ENCODE measurements at regions not wholly inside any gene's neighbourhood (a gene's known extent, or its start where the extent isn't known, plus 50 kb on each side); places are given as distances from the start of the nearest gene placed in this dataset.

DNA sequence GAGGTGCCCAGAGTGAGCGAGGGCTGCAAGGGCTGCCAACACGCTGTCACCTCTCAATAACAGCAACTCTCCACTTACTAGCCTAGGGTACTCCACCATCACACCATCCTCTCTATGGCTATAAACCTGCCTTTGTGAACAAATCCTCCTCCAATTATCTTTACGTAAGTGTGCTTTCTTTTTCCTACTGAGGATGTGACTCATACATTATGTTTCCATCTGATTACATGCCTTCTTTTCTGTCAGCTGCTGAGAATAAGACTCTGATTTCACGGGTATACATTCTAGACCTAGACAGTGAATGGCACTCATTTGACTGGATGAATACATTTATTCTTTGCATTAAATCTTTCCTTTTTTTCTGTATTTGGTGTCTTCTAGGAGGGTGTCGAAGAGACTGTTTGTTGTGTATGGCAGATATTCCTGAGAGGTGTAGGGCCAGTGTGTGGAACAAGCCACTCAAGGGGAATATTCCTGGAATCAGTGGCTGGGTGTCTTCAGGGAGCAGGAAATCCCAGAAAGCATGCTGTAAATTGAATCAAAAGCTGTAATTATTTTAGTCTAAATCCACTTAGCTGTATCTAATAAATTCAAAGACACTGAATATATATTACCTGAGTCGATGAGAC is 327.3 kb upstream of the TMTC1 start:
- H3K4me2 ChIP-seq (ENCODE audit: low read depth, low read length, poor library complexity, severe bottlenecking) = no peak overlapping the region
- no peaks in the 10 kb centered on the region for H3K9me2 ChIP-seq (replicated peaks; ENCODE audit: low read depth, low read length)
- H3K4me1 ChIP-seq (ENCODE audit: insufficient read depth, low read length, poor library complexity, severe bottlenecking) = no peaks in the 10 kb centered on the region
- H4K20me1 ChIP-seq (ENCODE audit: insufficient read depth, low read length, poor library complexity, severe bottlenecking) = no peaks in the 10 kb centered on the region
- no peak overlapping the region for H3K4me3 ChIP-seq (ENCODE audit: low read length, poor library complexity, severe bottlenecking)
- H3K9me3 ChIP-seq (ENCODE audit: insufficient read depth, low read depth, low read length) = no peaks in the 10 kb centered on the region
- no peaks in the 10 kb centered on the region for H3F3A ChIP-seq (ENCODE audit: low read depth)
- H3K36me3 ChIP-seq (ENCODE audit: insufficient read depth, low read length) = no peaks in the 10 kb centered on the region
- H3K9ac ChIP-seq (ENCODE audit: low read depth, low read length, poor library complexity, severe bottlenecking) = no peak overlapping the region
- H3K79me2 ChIP-seq (ENCODE audit: insufficient read depth, low read length) = no peaks in the 10 kb centered on the region
- TF ChIP-seq, protein P1, sequence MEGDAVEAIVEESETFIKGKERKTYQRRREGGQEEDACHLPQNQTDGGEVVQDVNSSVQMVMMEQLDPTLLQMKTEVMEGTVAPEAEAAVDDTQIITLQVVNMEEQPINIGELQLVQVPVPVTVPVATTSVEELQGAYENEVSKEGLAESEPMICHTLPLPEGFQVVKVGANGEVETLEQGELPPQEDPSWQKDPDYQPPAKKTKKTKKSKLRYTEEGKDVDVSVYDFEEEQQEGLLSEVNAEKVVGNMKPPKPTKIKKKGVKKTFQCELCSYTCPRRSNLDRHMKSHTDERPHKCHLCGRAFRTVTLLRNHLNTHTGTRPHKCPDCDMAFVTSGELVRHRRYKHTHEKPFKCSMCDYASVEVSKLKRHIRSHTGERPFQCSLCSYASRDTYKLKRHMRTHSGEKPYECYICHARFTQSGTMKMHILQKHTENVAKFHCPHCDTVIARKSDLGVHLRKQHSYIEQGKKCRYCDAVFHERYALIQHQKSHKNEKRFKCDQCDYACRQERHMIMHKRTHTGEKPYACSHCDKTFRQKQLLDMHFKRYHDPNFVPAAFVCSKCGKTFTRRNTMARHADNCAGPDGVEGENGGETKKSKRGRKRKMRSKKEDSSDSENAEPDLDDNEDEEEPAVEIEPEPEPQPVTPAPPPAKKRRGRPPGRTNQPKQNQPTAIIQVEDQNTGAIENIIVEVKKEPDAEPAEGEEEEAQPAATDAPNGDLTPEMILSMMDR (conservative IDR thresholded peaks at IDR 0.05; ENCODE audit: low read length) = no peak
- TF ChIP-seq EZH2phosphoT487 (IDR thresholded peaks at IDR 0.05; ENCODE audit: borderline replicate concordance) = no peak
- H2AFZ ChIP-seq (ENCODE audit: low read length) = no peak overlapping the region
- no peaks in the 10 kb centered on the region for H3K27me3 ChIP-seq (ENCODE audit: insufficient read depth, low read length, poor library complexity, severe bottlenecking)

DNA sequence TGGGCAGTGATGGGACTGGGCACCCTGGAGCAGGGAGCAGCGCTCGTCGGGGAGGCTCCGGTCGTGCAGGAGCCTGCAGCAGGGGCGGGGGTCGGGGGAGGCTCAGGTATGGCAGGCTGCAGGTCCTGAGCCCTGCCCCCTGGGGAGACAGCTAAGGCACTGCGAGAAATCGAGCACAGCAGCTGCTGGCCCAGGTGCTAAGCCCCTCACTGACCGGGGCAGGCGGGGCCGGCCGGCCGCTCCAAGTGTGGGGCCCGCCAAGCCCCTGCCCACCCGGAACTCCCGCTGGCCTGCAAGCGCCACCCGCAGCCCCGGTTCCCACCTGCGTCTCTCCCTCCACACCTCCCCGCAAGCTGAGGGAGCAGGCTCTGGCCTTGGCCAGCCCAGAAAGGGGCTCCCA is 326.8 kb upstream of the TMTC1 start:
- Histone ChIP-seq H3K9me3 (ENCODE audit: insufficient read depth, low read depth, low read length) (no peaks in the 10 kb centered on the region), H3K9ac (ENCODE audit: low read depth, low read length, poor library complexity, severe bottlenecking) (no peak overlapping the region), H4K20me1 (ENCODE audit: insufficient read depth, low read length, poor library complexity, severe bottlenecking) (no peaks in the 10 kb centered on the region), H3K36me3 (ENCODE audit: insufficient read depth, low read length) (no peaks in the 10 kb centered on the region), H3K9me2 (replicated peaks; ENCODE audit: low read depth, low read length) (no peaks in the 10 kb centered on the region), H3K27me3 (ENCODE audit: insufficient read depth, low read length, poor library complexity, severe bottlenecking) (no peaks in the 10 kb centered on the region), H3K79me2 (ENCODE audit: insufficient read depth, low read length) (no peaks in the 10 kb centered on the region), H3F3A (ENCODE audit: low read depth) (no peaks in the 10 kb centered on the region), H3K4me3 (ENCODE audit: low read length, poor library complexity, severe bottlenecking) (no peak overlapping the region), H3K4me2 (ENCODE audit: low read depth, low read length, poor library complexity, severe bottlenecking) (no peak overlapping the region), H3K4me1 (ENCODE audit: insufficient read depth, low read length, poor library complexity, severe bottlenecking) (no peaks in the 10 kb centered on the region), H2AFZ (ENCODE audit: low read length) (no peak overlapping the region)
- TF ChIP-seq, protein P1 (conservative IDR thresholded peaks at IDR 0.05; ENCODE audit: low read length) = no peak

DNA sequence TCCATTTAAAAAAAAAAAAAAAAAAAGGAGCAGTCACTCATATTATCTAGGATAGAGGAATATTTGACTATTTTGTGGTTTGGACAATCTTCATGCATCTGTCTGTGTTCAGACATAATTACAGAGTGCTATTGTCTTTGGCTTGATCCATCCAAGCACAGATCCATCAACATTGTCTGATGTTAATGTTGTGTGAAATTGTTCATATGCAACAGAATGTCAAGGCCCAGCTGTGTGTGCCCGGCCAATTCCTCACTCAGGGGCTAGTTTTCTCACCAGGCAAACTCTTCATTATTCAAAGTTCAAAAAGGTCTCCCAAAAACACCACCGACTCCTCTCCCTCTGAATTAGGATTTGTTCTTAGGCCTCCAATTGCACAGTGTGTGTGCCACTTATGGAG is 324.9 kb upstream of the TMTC1 start:
- Histone ChIP-seq H3K4me1 (ENCODE audit: insufficient read depth, low read length, poor library complexity, severe bottlenecking) (no peaks in the 10 kb centered on the region), H3K36me3 (ENCODE audit: insufficient read depth, low read length) (no peaks in the 10 kb centered on the region), H3K9me2 (replicated peaks; ENCODE audit: low read depth, low read length) (no peaks in the 10 kb centered on the region), H2AFZ (ENCODE audit: low read length) (no peak overlapping the region), H3K79me2 (ENCODE audit: insufficient read depth, low read length) (no peaks in the 10 kb centered on the region), H3K27me3 (ENCODE audit: insufficient read depth, low read length, poor library complexity, severe bottlenecking) (no peaks in the 10 kb centered on the region), H4K20me1 (ENCODE audit: insufficient read depth, low read length, poor library complexity, severe bottlenecking) (no peaks in the 10 kb centered on the region), H3K9me3 (ENCODE audit: insufficient read depth, low read depth, low read length) (no peaks in the 10 kb centered on the region), H3F3A (ENCODE audit: low read depth) (no peaks in the 10 kb centered on the region), H3K9ac (ENCODE audit: low read depth, low read length, poor library complexity, severe bottlenecking) (no peak overlapping the region), H3K4me2 (ENCODE audit: low read depth, low read length, poor library complexity, severe bottlenecking) (no peak overlapping the region), H3K4me3 (ENCODE audit: low read length, poor library complexity, severe bottlenecking) (no peak overlapping the region)
- TF ChIP-seq EZH2phosphoT487 (IDR thresholded peaks at IDR 0.05; ENCODE audit: borderline replicate concordance) = no peak
- TF ChIP-seq, protein P1 (conservative IDR thresholded peaks at IDR 0.05; ENCODE audit: low read length) = no peak

Measured in Loucy (cell line).